HL-60 (cell line): ENCODE measurements at regions not wholly inside any gene's neighbourhood (a gene's known extent, or its start where the extent isn't known, plus 50 kb on each side); places are given as distances from the start of the nearest gene placed in this dataset.

Source experiments
- POLR2AphosphoS5 ChIP-seq: IDR thresholded peaks from 2 replicates; pipeline ENCODE4 v1.6.1; 2012; ENCODE audit warnings: low read depth
- TF ChIP-seq, protein P1 (sequence below): IDR thresholded peaks from one replicate; pipeline ENCODE4 v1.5.1; 2011; ENCODE audit warnings: low read length, control low read depth, inconsistent platforms; ENCODE audit not compliant: insufficient read depth

DNA sequence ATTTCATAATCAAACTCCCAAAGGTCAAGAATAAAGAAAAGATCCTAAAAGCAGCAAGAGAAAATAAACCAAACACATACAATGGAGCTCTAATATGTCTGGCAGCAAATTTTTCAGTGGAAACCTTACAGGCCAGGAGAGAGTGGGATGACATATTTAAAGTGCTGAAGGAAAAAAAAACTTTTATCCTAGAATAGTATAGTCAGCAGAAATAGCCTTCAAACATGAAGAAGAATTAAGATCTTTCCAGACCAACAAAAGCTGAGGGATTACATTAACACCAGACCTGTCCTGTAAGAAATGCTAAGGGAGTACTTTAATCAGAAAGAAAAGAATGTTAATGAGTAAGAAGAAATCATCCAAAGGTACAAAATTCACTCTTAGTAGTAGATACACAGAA lies 215.7 kb upstream of the IGF1 start:
- TF ChIP-seq, protein P1, sequence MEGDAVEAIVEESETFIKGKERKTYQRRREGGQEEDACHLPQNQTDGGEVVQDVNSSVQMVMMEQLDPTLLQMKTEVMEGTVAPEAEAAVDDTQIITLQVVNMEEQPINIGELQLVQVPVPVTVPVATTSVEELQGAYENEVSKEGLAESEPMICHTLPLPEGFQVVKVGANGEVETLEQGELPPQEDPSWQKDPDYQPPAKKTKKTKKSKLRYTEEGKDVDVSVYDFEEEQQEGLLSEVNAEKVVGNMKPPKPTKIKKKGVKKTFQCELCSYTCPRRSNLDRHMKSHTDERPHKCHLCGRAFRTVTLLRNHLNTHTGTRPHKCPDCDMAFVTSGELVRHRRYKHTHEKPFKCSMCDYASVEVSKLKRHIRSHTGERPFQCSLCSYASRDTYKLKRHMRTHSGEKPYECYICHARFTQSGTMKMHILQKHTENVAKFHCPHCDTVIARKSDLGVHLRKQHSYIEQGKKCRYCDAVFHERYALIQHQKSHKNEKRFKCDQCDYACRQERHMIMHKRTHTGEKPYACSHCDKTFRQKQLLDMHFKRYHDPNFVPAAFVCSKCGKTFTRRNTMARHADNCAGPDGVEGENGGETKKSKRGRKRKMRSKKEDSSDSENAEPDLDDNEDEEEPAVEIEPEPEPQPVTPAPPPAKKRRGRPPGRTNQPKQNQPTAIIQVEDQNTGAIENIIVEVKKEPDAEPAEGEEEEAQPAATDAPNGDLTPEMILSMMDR: no peak
- no peak for TF ChIP-seq POLR2AphosphoS5
